ENCODE measurements at regions not wholly inside any gene's neighbourhood (a gene's known extent, or its start where the extent isn't known, plus 50 kb on each side); places are given as distances from the start of the nearest gene placed in this dataset.
A peak's percentile ranks its signal among the peaks of the same experiment; 100 is the strongest.

DNA sequence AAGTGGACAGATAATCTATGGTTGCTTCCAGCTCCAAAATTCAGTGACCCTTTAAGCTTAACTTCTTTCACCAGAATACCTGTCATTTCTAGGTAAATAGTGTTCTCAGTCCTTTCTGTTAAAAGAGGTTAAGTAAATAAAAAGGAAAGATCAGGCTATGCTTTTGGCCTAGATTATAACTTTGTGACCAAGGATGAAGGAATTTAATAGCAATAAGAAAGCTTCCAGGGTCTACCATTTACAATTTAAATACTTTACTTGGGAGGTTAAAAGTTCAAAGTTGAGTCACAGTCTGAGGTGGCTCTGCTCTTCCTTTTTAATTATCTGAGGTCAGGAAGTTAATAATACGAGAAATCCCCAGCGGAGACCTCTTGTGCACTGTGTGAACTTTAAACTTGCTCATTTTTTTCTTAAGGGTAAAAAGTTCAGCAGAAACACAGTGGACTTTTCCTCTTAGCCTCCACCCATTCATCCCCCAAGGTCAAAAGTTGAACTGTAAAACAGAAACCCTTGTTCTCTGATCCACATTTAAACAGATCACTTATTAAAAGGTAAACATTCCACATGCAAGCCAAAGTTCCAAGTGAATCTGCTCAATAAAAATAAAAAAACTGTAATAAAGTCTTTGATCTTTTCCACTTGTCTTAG, 187.1 kb downstream of the NRIP1 start (continued):
- TF ChIP-seq, protein P1, sequence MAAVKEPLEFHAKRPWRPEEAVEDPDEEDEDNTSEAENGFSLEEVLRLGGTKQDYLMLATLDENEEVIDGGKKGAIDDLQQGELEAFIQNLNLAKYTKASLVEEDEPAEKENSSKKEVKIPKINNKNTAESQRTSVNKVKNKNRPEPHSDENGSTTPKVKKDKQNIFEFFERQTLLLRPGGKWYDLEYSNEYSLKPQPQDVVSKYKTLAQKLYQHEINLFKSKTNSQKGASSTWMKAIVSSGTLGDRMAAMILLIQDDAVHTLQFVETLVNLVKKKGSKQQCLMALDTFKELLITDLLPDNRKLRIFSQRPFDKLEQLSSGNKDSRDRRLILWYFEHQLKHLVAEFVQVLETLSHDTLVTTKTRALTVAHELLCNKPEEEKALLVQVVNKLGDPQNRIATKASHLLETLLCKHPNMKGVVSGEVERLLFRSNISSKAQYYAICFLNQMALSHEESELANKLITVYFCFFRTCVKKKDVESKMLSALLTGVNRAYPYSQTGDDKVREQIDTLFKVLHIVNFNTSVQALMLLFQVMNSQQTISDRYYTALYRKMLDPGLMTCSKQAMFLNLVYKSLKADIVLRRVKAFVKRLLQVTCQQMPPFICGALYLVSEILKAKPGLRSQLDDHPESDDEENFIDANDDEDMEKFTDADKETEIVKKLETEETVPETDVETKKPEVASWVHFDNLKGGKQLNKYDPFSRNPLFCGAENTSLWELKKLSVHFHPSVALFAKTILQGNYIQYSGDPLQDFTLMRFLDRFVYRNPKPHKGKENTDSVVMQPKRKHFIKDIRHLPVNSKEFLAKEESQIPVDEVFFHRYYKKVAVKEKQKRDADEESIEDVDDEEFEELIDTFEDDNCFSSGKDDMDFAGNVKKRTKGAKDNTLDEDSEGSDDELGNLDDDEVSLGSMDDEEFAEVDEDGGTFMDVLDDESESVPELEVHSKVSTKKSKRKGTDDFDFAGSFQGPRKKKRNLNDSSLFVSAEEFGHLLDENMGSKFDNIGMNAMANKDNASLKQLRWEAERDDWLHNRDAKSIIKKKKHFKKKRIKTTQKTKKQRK (IDR thresholded peaks at IDR 0.05; ENCODE audit: low read depth, low read length), result no peak
- no peak for TF ChIP-seq IRF4 (IDR thresholded peaks at IDR 0.05; ENCODE audit: low read depth, low read length)
- TF ChIP-seq SMAD1 (IDR thresholded peaks at IDR 0.05; ENCODE audit: low read depth, partially characterized antibody), result no peak
- peak; percentile 68 for TF ChIP-seq CREM (IDR thresholded peaks at IDR 0.05; ENCODE audit: low read depth)
- TF ChIP-seq MLLT1 (IDR thresholded peaks at IDR 0.05), result no peak
- no peak for TF ChIP-seq NFXL1 (IDR thresholded peaks at IDR 0.05; ENCODE audit: borderline replicate concordance)
- TF ChIP-seq NBN (IDR thresholded peaks at IDR 0.05), result 0 out of 2 replicates have a peak, but pooled peaks have one; percentile 28
- TF ChIP-seq REST (IDR thresholded peaks at IDR 0.05; ENCODE audit: low read depth, low read length), result no peak
- 0 out of 2 replicates have a peak, but pooled peaks have one; percentile 10 for TF ChIP-seq ZNF24 (IDR thresholded peaks at IDR 0.05)
- TF ChIP-seq TARDBP (IDR thresholded peaks at IDR 0.05; ENCODE audit: borderline replicate concordance), result no peak
- TF ChIP-seq SIX5 (IDR thresholded peaks at IDR 0.05; ENCODE audit: low read depth, low read length, severe bottlenecking), result no peak
- 0 out of 2 replicates have a peak, but pooled peaks have one; percentile 59 for TF ChIP-seq ZNF217 (IDR thresholded peaks at IDR 0.05)
- TF ChIP-seq ZNF384 (IDR thresholded peaks at IDR 0.05; ENCODE audit: borderline replicate concordance, low read depth, low read length), result peak; percentile 85
- TF ChIP-seq BCL11A (IDR thresholded peaks at IDR 0.05; ENCODE audit: low read depth, low read length), result peak; percentile 85
- TF ChIP-seq PAX5 (IDR thresholded peaks at IDR 0.05; ENCODE audit: borderline replicate concordance, low read depth, low read length), result no peak
- TF ChIP-seq EGR1 (IDR thresholded peaks at IDR 0.05; ENCODE audit: borderline replicate concordance in 1 of 2, low read depth in 2 of 2, low read length in 2 of 2), result no peak
- peak; percentile 67 to 80; a peak in 2 of 4 replicates for TF ChIP-seq EP300 (IDR thresholded peaks at IDR 0.05; ENCODE audit: borderline replicate concordance in 1 of 2, control insufficient read depth in 1 of 2, low read depth in 2 of 2, low read length in 2 of 2)
- peak; percentile 91 for TF ChIP-seq MTA2 (IDR thresholded peaks at IDR 0.05; ENCODE audit: low read depth)
- TF ChIP-seq ZSCAN29 (IDR thresholded peaks at IDR 0.05), result no peak
- no peak for TF ChIP-seq KDM1A (IDR thresholded peaks at IDR 0.05; ENCODE audit: borderline replicate concordance)
- TF ChIP-seq RBBP5 (conservative IDR thresholded peaks at IDR 0.05), result no peak
- peak; percentile 59 to 61; a peak in 2 of 4 replicates for TF ChIP-seq IKZF2 (IDR thresholded peaks at IDR 0.05)
- TF ChIP-seq ASH2L (IDR thresholded peaks at IDR 0.05; ENCODE audit: borderline replicate concordance, low read depth), result no peak
- peak; percentile 95 for TF ChIP-seq TBL1XR1 (IDR thresholded peaks at IDR 0.05; ENCODE audit: low read depth, low read length)
